ENCODE measurements at regions not wholly inside any gene's neighbourhood (a gene's known extent, or its start where the extent isn't known, plus 50 kb on each side); places are given as distances from the start of the nearest gene placed in this dataset.

DNA sequence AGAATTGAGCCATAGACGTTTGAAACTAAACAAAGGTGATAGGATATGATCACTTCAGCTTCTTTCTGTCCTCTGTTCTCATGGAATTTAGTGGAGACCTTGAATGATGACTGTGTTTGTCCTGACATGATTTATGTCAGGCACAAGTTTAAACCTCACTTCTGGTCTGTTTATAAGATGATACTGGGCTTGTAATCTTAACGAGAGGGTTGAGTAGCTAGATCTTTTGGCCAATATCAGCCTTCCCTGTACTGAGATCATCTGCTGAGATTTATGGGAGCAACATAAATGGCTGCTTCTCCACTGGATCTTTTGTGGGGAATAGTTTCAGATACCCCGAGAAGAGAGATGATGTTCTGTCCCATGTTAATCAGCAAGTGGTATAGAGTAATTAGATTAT, 121.8 kb upstream of the OBI1 start:
- DNase-seq (ENCODE audit: low read depth in 2 of 2): no peak

DNA sequence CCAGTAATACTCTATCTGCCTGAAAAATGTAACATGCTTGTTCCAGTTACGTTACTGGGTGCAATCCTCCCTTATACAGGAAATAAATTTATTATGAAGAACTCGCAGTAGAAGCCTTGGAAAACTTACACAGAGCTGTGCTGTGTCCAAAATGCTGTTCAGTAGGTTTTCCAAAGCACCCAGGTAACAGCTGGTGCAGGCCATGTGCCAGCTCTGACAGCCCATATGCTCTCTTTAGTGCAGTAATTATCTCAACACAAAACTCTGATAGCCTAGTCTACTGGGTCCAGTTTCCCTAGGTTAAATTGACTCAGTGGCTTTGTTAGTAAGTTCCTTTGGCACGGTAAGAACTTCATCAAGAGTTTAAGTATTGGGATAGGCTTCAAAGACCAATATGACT, 120.7 kb upstream of the OBI1 start:
- DNase-seq (ENCODE audit: low read depth in 2 of 2): no peak

DNA sequence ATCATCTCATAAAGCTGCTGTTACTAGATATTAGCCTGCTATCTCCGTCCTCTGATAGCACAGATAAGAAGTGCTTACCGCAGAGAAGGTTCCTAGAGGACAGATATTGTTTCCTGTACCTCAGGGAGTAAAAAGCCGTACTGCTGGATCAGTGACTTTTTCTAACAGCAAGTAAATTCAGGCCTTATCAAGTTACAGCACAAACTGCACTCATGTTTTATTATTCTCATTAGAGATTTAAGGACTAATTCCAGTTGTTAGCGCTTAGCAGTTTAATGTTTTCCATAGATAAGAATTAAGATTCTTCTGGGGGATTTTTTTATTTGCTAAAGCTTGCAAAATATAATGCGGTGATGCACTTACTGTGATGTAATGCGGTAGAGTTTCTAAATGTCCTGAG, 119.0 kb upstream of the OBI1 start:
- no peak for DNase-seq (ENCODE audit: low read depth in 2 of 2)

DNA sequence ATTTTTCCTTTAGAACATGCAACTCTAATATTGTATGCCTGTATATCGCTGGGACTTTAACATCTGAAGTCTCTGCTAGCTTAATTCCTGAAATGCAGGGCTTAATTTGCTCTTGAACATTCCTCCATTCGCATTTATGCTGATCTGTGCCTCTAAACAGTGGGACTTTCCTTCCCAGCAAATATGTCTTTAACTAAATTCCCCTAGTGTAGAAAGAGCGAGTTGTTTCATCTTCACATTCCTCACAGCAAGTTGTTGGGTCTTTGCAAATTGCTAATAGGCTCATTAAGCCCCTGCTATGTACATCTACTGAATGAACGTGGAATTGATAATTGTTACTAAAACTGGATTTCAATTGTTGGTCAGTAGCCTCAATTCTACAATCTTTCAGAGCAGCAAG, 118.4 kb upstream of the OBI1 start:
- DNase-seq (ENCODE audit: low read depth in 2 of 2): no peak

DNA sequence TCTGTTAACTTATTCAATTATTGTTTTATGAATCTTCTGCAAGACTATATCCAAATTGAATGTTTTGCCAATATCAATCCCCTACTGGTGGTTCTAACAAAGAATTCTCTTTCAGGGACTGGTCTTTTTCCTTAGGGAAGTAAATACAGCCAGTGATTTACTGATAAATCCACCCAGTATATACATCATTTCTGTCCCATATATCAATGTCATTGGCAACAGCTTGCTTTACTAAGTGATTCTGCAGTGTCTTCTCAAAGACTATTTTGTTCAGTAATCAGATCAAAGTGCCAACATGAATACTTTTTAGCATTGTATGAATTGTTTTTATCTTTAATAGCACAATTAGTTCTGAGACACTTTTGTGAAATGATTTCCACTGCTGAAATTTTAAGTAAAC, 114.0 kb upstream of the OBI1 start:
- no peak for DNase-seq (ENCODE audit: low read depth in 2 of 2)

DNA sequence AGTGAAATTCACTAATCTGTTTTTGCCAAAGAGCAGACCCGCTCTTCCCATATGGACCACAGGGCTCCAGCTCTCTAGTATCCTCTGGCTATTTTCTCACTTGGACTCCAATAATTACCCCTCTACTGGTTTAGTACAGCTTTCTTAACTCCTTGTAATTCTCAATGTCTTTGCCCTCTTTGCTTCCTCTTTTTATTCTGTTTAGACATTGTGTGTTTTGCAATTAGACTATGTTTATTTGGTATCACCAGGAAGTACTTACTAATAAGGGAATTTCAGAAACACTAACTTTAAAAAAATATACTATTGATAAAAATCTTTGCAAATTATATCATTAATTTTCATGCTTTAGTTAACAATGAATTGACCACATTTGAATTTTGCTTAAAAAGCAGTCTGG, 111.6 kb upstream of the OBI1 start:
- no peak for DNase-seq (ENCODE audit: low read depth in 2 of 2)

DNA sequence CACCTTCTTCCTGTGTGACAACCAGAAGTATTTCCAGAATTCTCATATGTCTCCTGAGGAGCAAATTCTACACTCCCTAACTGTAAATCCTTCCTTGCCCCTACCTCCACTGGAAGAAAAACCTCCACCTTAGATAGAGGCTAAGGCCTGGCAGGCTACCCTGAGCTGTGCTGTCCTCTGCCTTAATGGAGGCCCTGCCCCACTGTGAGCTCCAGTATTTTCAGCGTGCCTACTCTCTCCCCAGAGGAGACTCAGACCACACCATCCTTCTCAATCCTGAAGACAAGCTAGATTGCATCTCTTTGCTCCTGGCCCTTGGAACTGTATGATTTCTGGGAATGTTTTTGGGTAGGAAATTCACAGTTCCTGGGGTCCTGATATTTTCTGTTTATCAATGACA, 110.0 kb upstream of the OBI1 start:
- DNase-seq (ENCODE audit: low read depth in 2 of 2): no peak

DNA sequence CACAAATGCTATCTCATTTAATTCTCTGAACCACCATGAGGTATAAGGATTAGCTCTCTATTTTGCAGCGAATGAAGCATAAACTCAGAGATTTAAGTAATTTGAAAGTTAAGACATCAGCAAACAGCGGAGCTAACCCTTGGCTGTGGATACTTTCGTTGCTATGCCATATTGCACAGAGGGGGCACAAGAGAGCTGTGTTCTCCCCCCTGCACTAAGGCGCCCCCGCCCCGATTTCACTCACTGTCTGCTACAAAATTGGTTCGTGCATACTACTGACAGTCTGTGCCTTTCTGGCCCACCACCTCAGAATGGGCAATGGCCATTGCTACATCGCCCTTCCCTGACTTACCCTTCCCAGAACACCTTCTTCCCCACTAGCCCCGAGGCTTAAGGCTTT, 105.7 kb upstream of the OBI1 start:
- no peak for DNase-seq (ENCODE audit: low read depth in 2 of 2)

DNA sequence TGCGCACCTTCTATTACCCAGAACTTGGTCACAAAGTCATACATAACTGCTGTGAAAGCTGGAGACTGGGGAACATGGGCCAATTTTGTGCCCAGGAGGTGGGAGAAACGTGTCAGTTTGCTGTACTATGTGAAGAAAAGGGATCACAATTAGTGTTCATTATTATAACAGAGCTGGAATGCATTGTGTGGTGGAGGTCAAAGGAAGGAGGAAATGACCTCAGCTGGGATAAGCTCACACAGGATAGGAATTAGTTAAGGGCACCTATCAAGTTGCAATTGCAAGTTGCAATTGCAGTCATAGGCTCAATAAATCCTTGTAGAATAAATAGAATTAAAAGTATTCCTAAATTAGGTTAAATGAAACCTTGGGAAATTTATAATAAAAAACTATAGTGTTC, 103.9 kb upstream of the OBI1 start:
- DNase-seq (ENCODE audit: low read depth in 2 of 2): no peak

DNA sequence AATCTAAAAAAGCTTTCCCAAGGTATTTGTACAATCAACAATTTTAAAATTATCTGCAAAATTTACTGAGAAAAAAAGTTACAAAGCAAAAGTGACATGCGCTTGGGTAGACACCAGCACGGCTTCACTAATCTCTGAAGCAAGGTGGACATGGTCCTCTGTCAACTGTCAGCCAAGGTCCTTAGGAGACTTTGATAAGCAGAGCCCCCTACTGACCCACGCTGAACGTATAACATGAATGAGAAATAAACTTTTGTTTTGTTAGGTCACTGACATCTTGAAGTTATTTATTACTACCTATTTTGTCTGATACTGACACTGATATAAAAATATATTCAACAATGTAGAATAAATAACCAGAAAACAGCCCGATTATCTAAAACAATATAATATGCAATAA, 100.7 kb upstream of the OBI1 start:
- no peak for DNase-seq (ENCODE audit: low read depth in 2 of 2)

DNA sequence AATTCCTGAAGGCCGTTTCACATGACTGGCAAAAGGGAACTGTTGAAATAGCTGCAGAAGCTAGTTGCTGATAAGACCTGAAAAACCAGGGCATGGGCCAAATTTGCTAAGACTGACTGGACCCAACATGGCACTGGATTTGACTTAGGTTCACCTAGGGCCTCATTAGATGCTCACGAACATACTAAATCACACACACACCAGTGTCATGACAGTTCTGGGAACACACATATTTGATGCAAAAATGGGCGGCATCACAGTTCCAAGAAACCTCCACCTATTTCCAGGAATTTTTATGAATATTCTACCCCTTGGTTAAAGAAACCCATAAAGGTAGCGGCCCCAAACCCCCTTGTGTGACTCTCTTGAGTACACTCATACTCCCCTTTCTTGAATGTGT, 99.6 kb upstream of the OBI1 start:
- no peak for DNase-seq (ENCODE audit: low read depth in 2 of 2)

DNA sequence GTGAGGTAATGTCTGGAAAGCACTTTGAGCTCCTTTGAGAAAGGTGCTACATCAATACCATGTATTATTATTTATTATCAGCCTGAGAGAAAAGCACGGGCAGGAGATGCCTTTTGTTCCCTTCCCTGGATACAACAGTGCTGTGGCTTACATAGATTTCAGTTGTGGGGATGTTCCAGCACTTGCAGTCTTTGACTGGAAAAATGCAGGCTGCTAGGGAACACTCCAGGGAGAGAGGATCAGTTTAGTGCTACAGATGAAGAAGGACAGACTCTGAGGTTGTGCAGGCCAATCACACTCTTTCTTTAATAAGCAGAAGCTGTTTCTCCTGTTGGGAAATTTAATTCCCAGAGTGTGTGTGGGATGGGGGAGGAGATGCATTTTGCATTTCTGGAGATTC, 94.5 kb upstream of the OBI1 start:
- DNase-seq (ENCODE audit: low read depth in 2 of 2): no peak

DNA sequence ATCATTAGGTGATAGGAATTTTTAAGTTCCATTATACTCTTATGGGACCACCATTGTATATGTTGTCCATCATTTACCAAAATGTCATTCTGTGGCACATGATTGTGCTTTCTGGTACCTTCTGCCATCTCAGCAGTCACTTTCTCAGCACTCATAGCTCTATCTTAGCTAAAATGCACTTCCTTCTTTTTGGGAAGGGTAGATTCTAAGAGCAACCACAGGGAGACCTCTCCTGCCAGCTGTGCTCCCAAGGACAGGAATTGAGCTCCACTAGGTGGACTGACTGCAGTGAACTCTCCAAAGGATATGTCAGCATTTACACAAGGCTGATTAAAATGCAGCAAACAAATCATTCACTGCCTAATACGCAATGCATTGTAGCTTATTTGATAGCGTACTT, 91.8 kb upstream of the OBI1 start:
- no peak for DNase-seq (ENCODE audit: low read depth in 2 of 2)

DNA sequence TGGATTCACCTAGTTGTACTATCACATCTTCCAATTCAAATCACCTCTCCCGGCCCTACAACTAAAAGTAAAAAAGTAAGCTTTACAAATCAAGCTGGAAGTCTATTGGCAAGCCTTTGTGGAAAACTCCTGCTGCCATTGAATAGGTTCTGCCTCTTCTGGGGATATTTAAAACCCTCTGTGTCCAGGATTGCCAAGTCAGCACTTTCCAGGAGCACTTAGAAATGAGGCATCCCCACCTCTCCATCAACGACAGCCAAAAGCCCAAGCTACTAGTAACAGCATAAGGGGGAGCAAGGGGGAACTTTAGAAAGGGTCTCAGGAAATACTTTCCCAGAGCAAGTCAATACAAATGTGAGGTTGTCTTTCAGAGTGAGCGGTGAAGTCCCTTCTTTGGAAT, 85.0 kb upstream of the OBI1 start:
- DNase-seq (ENCODE audit: low read depth in 2 of 2): no peak

DNA sequence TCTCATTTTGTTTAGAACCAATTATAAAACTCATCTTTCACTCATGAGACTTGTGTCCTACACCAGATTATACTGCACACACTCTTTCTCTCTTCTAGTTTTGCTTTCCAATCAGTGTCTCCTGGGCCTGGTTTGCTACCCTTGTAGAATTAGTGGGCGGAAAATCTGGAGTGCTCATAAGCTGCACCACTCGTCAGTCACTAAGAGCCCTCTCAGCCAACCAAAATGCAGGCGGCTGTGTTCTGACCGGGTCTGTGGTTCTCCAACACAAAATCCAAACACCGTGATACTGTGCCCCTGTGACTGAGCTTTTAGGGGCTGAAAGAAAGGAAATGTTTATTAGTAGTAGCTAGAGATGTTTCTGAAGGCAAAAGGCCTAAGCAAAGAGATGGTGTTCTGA, 83.7 kb upstream of the OBI1 start:
- DNase-seq (ENCODE audit: low read depth in 2 of 2): no peak

DNA sequence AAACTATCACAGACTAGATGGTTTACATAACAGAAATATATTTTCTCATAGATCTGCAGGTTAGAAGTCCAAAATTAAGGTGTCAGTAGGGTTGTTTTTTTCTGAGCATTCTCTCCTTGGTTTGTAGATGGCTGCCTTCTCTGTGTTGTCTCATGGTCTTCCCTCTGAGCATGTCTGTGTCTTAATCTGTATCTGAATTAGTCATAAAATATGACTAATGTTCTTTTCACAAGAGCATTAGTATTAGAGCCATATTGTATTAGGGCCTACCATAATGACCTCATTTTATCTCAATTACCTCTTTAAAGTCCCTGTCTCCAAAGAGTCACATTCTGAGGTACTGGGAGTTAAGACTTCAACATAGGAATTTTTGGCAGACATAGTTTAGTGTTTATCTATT, 77.2 kb upstream of the OBI1 start:
- DNase-seq (ENCODE audit: low read depth in 2 of 2): no peak

DNA sequence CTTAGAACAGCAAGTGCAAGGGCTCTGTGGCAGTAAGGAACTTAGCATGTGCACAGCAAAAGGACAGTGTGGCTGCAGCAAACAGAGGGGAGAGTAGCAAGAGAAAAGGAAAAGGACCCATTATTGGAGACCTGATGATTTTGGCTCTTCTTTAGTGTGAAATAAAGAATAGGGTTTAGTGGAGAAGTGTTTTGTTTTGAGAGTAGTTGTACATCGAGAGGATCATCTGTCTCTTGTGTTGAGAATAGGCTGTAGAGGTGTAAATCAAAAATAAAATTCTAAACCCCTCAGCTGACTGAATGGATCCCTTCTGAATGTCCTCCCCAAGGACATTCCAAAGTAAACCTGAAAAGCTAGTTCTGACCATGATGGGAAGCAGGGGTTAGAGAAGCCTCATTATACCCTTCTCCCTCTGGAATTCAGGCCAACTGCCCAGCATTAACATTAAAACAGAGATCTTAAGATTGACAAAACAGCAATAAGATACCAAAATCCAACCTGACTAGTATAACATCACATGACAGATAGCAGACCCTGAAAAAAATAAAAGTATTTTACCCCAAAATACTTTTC, 73.6 kb upstream of the OBI1 start:
- DNase-seq (ENCODE audit: low read depth in 2 of 2): no peak

DNA sequence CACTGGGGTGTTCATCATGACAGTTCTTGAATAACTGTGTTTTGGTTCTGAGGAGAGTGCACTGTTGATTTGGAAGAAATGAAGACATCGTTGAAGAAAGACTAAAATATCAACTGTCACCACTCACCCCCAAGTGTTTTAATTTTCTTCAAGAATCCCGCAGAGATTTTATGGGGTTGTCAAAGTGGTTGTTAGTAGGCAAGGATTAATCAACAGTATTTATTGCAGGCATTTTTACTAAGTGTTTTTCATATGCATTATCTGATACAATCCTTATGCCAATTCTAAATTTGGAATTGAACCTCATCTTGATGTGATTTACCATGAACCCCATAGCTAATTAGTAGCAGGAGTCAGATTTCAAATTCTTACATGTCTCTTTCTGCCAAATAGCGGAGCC, 63.7 kb upstream of the OBI1 start:
- DNase-seq (ENCODE audit: low read depth in 2 of 2): no peak

DNA sequence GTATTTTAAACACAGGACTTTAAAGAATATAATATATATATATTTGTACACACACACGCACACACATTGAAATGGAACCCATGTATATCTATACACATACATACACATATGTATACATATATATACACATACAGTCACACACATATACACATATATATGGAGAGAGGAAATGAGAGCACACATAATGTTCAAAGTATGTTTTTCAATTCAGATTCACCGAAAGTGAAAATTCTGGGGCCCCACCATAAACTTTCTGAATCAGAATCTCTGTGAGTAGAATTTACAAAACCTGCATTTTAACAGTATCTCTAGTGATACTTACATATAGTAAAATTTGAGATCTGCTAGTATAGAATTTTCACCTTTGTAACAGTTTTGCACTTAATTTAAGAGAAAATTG, 60.4 kb upstream of the OBI1 start:
- no peak for DNase-seq (ENCODE audit: low read depth in 2 of 2)

DNA sequence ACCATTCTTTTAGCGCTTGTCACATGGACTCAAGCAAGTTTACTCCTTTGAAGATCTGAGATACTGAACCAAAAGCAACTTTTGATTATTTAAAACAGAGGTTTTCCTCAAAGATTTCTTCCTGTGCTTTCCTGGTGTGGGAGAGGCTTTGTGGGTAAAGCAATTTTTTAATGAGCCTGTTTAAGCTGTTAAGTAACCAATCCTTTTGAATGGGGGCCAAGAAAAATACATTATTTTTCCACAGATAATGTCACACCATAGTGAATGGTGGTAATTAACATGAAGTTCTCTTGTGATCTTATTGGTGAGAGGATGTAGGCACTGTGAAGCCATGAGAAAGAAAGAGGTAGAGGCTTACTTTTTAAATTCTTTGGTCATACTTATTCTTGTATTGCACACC, 55.8 kb upstream of the OBI1 start:
- no peak for DNase-seq (ENCODE audit: low read depth in 2 of 2)

DNA sequence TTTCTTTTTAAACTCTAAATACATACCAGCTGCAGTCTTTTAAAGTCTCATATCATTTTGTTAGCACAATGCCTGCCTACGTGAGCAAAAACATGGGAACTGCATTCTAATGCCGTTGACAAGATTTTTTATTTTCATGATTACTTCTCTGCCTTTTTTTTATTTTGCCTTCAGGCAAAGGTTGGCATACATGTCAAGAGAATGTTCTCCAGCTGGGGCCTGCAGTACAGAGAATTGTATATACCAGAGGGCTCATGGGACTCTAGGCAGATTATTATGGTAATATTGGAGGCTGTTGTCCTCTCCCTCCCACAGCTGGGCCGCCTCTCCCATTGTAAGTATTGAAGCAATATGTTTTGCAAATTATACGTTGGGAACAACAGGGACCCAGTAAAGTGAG, 53.9 kb upstream of the OBI1 start:
- no peak for DNase-seq (ENCODE audit: low read depth in 2 of 2)

DNA sequence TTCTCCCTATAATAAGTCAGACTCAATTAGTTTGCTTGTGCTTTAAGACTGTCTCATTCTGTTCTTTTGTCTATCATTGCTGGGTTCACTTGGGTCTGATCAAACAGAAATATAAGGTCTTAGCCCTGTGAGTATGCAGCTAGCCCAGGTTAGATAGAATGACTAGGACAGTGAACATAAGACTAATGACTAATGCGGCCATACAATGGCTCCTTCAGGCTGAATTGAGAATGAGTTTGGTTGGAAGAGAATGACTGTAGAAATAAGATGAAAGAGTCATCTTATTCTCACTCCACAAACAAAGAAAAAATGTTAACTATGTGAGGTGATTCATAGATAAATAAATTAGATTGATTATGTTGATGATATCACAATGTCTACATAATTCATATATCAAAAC, 50.1 kb upstream of the OBI1 start:
- no peak for DNase-seq (ENCODE audit: low read depth in 2 of 2)

Measured in stimulated activated CD4-positive, alpha-beta T cell treated with anti-CD3 and anti-CD28 coated beads, Interleukin-1b, Interleukin-23, amount 100 ng/mL, for 4 hours (primary cell).